ENCODE measurements at regions not wholly inside any gene's neighbourhood (a gene's known extent, or its start where the extent isn't known, plus 50 kb on each side); places are given as distances from the start of the nearest gene placed in this dataset.

DNA sequence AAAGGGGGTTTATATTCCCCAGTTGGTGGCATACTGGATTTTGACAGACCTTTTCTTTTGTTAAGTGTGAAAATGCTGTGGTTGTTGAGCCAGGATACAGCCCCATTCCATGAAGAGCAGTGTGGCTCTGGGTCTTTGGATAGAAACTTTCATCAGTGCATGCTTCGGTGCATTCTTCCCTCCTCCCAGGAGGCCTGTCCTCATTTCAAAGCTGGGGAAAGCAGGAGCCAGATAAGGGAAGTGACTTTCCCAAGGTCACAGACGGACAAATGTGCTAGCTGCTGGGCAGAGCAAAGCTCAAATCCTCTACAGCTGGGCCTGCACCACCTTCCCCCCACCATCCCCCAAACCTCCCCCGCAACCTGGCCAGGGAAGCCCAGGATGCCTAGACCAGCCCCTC is 184.5 kb upstream of the NTM start:
- TF ChIP-seq EZH2 (IDR thresholded peaks at IDR 0.05; ENCODE audit: low read length, missing control alignments): no peak
- TF ChIP-seq, protein P1, sequence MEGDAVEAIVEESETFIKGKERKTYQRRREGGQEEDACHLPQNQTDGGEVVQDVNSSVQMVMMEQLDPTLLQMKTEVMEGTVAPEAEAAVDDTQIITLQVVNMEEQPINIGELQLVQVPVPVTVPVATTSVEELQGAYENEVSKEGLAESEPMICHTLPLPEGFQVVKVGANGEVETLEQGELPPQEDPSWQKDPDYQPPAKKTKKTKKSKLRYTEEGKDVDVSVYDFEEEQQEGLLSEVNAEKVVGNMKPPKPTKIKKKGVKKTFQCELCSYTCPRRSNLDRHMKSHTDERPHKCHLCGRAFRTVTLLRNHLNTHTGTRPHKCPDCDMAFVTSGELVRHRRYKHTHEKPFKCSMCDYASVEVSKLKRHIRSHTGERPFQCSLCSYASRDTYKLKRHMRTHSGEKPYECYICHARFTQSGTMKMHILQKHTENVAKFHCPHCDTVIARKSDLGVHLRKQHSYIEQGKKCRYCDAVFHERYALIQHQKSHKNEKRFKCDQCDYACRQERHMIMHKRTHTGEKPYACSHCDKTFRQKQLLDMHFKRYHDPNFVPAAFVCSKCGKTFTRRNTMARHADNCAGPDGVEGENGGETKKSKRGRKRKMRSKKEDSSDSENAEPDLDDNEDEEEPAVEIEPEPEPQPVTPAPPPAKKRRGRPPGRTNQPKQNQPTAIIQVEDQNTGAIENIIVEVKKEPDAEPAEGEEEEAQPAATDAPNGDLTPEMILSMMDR (conservative IDR thresholded peaks at IDR 0.05 in 1 of 2, IDR thresholded peaks at IDR 0.05 in 1 of 2; ENCODE audit: low read depth in 1 of 2, low read length in 2 of 2): no peak
